Gastrocnemius medialis (tissue), 4 donors: ENCODE measurements at regions not wholly inside any gene's neighbourhood (a gene's known extent, or its start where the extent isn't known, plus 50 kb on each side); places are given as distances from the start of the nearest gene placed in this dataset.

Experiments
- ATAC-seq, 2 donors: fragments of 150-250 bp; one replicate each; pipeline ENCODE4 v1.9.1; 2016
- DNase-seq, 2 donors: peaks; one replicate each; pipeline ENCODE4 v3.0.0-alpha.2; 2019
- H3K27ac ChIP-seq, 4 donors: fragments of 200-600 bp; sonication (generic); 1 replicate in 1 of 4; 2 replicates in 3 of 4; pipeline ENCODE4 v1.5.1; 2016 to 2018; ENCODE audit warnings: mild to moderate bottlenecking in 2 of 4, moderate library complexity in 1 of 4
- H3K27me3 ChIP-seq, 3 donors: fragments of 200-600 bp; sonication (generic) in 2 of 3; 1 replicate in 1 of 3; 2 replicates in 2 of 3; pipeline versions ENCODE4 v1.5.1 to v1.6.0; 2016 to 2019; ENCODE audit warnings: mild to moderate bottlenecking in 1 of 3, moderate library complexity in 1 of 3
- H3K36me3 ChIP-seq, 2 donors: fragments of 200-600 bp; sonication (generic) in 1 of 2; one replicate each; pipeline ENCODE4 v1.5.1; 2017 to 2018
- H3K4me1 ChIP-seq, 2 donors: fragments of 200-600 bp; sonication (generic) in 1 of 2; one replicate each; pipeline ENCODE4 v1.5.1; 2016 to 2017; ENCODE audit warnings: mild to moderate bottlenecking in 2 of 2
- H3K4me3 ChIP-seq, 4 donors: fragments of 200-600 bp; sonication (generic) in 3 of 4; 1 replicate in 1 of 4; 2 replicates in 3 of 4; pipeline ENCODE4 v1.5.1; 2016 to 2019; ENCODE audit warnings: mild to moderate bottlenecking in 2 of 4
- H3K9me3 ChIP-seq, 3 donors: fragments of 200-600 bp; sonication (generic) in 2 of 3; 1 replicate in 1 of 3; 2 replicates in 2 of 3; pipeline ENCODE4 v1.5.1; 2016 to 2019
- CTCF ChIP-seq, 5 experiments: fragments of 450-650 bp in 3 of 5; fragments of 200-600 bp in 2 of 5; sonication (generic) in 2 of 5; IDR thresholded peaks in 4 of 5; conservative IDR thresholded peaks in 1 of 5; 1 replicate in 4 of 5; 2 replicates in 1 of 5; pipeline ENCODE4 v1.5.1; 2016 to 2019; ENCODE audit warnings: antibody characterized with exemption in 5 of 5, mild to moderate bottlenecking in 3 of 5, moderate library complexity in 3 of 5
- POLR2A ChIP-seq, 2 donors: fragments of 450-650 bp; IDR thresholded peaks; one replicate each; pipeline ENCODE4 v1.6.1; 2017; ENCODE audit warnings: antibody characterized with exemption in 2 of 2, mild to moderate bottlenecking in 2 of 2, moderate library complexity in 2 of 2
- in situ Hi-C, 4 donors: fragments of 200-750 bp; cut with MboI; loops; one replicate each; pipeline versions ENCODE4 v1.15.0 to v1.8.0; 2017; ENCODE audit warnings: low sequenced_read_pairs in 4 of 4
- intact Hi-C: fragments of 100-400 bp; cut with DNase I; formaldehyde crosslinking; loops from one replicate; pipeline ENCODE4 v1.15.1; 2023; ENCODE audit warnings: low total_unique reads

- Histone ChIP-seq H3K9me3 (no peaks in the 10 kb centered on the region), H3K36me3 (no peaks in the 10 kb centered on the region), H3K27me3 (no peaks in the 10 kb centered on the region), H3K4me1 (peaks cover 0 to 8% of the 10 kb centered on the region in 2 donors), H3K4me3 (no peak overlapping the region), H3K27ac (no peak overlapping the region)
- in situ Hi-C loops (no loop called here), intact Hi-C loops (no loop called here)
- DNase-seq (no peak), ATAC-seq (no peak)
- TF ChIP-seq POLR2A (IDR thresholded peaks at IDR 0.05): no peak
- TF ChIP-seq CTCF (IDR thresholded peaks at IDR 0.05 in 4 of 5, conservative IDR thresholded peaks at IDR 0.05 in 1 of 5): no peak
These were observed 174.6 kb upstream of the GALNT5 start for GRCh38 chr2:157082950-157083349.

- ATAC-seq (no peak), DNase-seq (no peak)
- intact Hi-C loops: no loop called here
- in situ Hi-C loops: no loop called here
- Histone ChIP-seq H3K36me3 (no peaks in the 10 kb centered on the region), H3K4me1 (peaks cover 0 to 8% of the 10 kb centered on the region in 2 donors), H3K9me3 (no peaks in the 10 kb centered on the region), H3K27me3 (no peaks in the 10 kb centered on the region), H3K4me3 (no peak overlapping the region), H3K27ac (no peak overlapping the region)
- TF ChIP-seq POLR2A (IDR thresholded peaks at IDR 0.05): no peak
- TF ChIP-seq CTCF (IDR thresholded peaks at IDR 0.05 in 4 of 5, conservative IDR thresholded peaks at IDR 0.05 in 1 of 5): no peak
These were observed 172.0 kb upstream of the GALNT5 start for GRCh38 chr2:157085522-157085921.

- TF ChIP-seq CTCF (IDR thresholded peaks at IDR 0.05 in 4 of 5, conservative IDR thresholded peaks at IDR 0.05 in 1 of 5) (no peak), POLR2A (IDR thresholded peaks at IDR 0.05) (no peak)
- in situ Hi-C loops: no loop called here
- no peaks in the 10 kb centered on the region for H3K36me3 ChIP-seq
- intact Hi-C loops: no loop called here
- DNase-seq: peak; percentile 9 to 29
- H3K27me3 ChIP-seq: no peaks in the 10 kb centered on the region
- H3K9me3 ChIP-seq: no peaks in the 10 kb centered on the region
- no peak overlapping the region for H3K27ac ChIP-seq
- peaks cover 0 to 8% of the 10 kb centered on the region in 2 donors for H3K4me1 ChIP-seq
- H3K4me3 ChIP-seq: no peak overlapping the region
- ATAC-seq: peak in 1 of 2 donors; percentile 19
These were observed 170.0 kb upstream of the GALNT5 start for GRCh38 chr2:157087373-157088002.

- H3K4me3 ChIP-seq: no peak overlapping the region
- intact Hi-C loops: no loop called here
- in situ Hi-C loops: no loop called here
- ATAC-seq (no peak), DNase-seq (no peak)
- H3K27me3 ChIP-seq: no peaks in the 10 kb centered on the region
- H3K27ac ChIP-seq: no peak overlapping the region
- H3K4me1 ChIP-seq: no peaks in the 10 kb centered on the region
- no peaks in the 10 kb centered on the region for H3K36me3 ChIP-seq
- no peaks in the 10 kb centered on the region for H3K9me3 ChIP-seq
- no peak for TF ChIP-seq POLR2A (IDR thresholded peaks at IDR 0.05)
- no peak for TF ChIP-seq CTCF (IDR thresholded peaks at IDR 0.05 in 4 of 5, conservative IDR thresholded peaks at IDR 0.05 in 1 of 5)
These were observed 163.8 kb upstream of the GALNT5 start for GRCh38 chr2:157093666-157094065.

- in situ Hi-C loops (no loop called here), intact Hi-C loops (no loop called here)
- DNase-seq (no peak), ATAC-seq (no peak)
- Histone ChIP-seq H3K4me1 (no peaks in the 10 kb centered on the region), H3K4me3 (no peak overlapping the region), H3K36me3 (no peaks in the 10 kb centered on the region), H3K9me3 (no peaks in the 10 kb centered on the region), H3K27ac (no peak overlapping the region), H3K27me3 (no peaks in the 10 kb centered on the region)
- no peak for TF ChIP-seq CTCF (IDR thresholded peaks at IDR 0.05 in 4 of 5, conservative IDR thresholded peaks at IDR 0.05 in 1 of 5)
- no peak for TF ChIP-seq POLR2A (IDR thresholded peaks at IDR 0.05)
These were observed 152.1 kb upstream of the GALNT5 start for GRCh38 chr2:157105372-157105771.
